Esophagus squamous epithelium (tissue), 4 donors: ENCODE measurements at regions not wholly inside any gene's neighbourhood (a gene's known extent, or its start where the extent isn't known, plus 50 kb on each side); places are given as distances from the start of the nearest gene placed in this dataset.

ENCODE experiments used
- POLR2A ChIP-seq, 4 donors: fragments of 450-650 bp; IDR thresholded peaks; one replicate each; pipeline ENCODE4 v1.6.1; 2017; ENCODE audit warnings: antibody characterized with exemption in 4 of 4, mild to moderate bottlenecking in 4 of 4, moderate library complexity in 3 of 4
- TF ChIP-seq, protein P1 (sequence below), 6 experiments: fragments of 450-650 bp in 4 of 6; fragments of 200-600 bp in 2 of 6; sonication (generic) in 2 of 6; IDR thresholded peaks; one replicate each; pipeline ENCODE4 v1.5.1; 2016 to 2019; ENCODE audit warnings: antibody characterized with exemption in 6 of 6, mild to moderate bottlenecking in 4 of 6, moderate library complexity in 4 of 6

DNA sequence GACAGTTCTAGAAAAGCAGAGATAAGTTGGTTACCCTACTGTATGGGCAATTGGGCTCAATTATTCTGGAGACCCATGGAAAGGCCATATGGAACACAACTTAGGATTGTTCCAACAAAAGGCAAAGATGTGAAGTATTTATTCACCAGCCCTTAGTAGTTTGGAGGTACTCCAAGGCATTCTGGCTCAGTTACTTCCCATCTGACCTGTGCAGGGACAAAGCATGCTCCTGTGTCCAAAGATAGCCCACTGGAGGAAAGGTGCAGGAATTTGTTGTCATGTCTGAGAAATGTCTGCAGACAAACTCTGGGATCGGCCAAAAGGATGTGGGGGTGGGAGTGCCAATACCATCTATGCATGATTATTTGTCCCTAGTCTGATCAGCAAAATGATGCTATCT lies 279.5 kb upstream of the PTGER4 start:
- TF ChIP-seq POLR2A (IDR thresholded peaks at IDR 0.05) = no peak
- TF ChIP-seq, protein P1, sequence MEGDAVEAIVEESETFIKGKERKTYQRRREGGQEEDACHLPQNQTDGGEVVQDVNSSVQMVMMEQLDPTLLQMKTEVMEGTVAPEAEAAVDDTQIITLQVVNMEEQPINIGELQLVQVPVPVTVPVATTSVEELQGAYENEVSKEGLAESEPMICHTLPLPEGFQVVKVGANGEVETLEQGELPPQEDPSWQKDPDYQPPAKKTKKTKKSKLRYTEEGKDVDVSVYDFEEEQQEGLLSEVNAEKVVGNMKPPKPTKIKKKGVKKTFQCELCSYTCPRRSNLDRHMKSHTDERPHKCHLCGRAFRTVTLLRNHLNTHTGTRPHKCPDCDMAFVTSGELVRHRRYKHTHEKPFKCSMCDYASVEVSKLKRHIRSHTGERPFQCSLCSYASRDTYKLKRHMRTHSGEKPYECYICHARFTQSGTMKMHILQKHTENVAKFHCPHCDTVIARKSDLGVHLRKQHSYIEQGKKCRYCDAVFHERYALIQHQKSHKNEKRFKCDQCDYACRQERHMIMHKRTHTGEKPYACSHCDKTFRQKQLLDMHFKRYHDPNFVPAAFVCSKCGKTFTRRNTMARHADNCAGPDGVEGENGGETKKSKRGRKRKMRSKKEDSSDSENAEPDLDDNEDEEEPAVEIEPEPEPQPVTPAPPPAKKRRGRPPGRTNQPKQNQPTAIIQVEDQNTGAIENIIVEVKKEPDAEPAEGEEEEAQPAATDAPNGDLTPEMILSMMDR (IDR thresholded peaks at IDR 0.05) = no peak
